NCI-H2107 treated with DMSO at 0.1 percent for 48 hours (cell line): ENCODE measurements at regions not wholly inside any gene's neighbourhood (a gene's known extent, or its start where the extent isn't known, plus 50 kb on each side); places are given as distances from the start of the nearest gene placed in this dataset.

Experiments used
- DNase-seq: peaks from one replicate; lab custom pipeline; 2025; ENCODE audit not compliant: unreplicated experiment; lab: John Stamatoyannopoulos, UW

GRCh38 chr6:167437888-167438484, 113.1 kb downstream of the TTLL2 start:
- DNase-seq: no peak

- peak; percentile 63 for DNase-seq
Measured at GRCh38 chr6:167441715-167442206, 116.9 kb downstream of the TTLL2 start.

GRCh38 chr6:167442245-167442644, 117.4 kb downstream of the TTLL2 start:
- DNase-seq: peak; percentile 60

GRCh38 chr6:167442796-167443680, 118.2 kb downstream of the TTLL2 start:
- DNase-seq: no peak

GRCh38 chr6:167444602-167445346, 119.9 kb downstream of the TTLL2 start:
- no peak for DNase-seq

- no peak for DNase-seq
Measured at GRCh38 chr6:167445568-167445967, 120.7 kb downstream of the TTLL2 start.

GRCh38 chr6:167446046-167446445, 121.2 kb downstream of the TTLL2 start:
- DNase-seq: no peak

GRCh38 chr6:167446971-167447370, 122.1 kb downstream of the TTLL2 start:
- DNase-seq: no peak

- no peak for DNase-seq
Measured at GRCh38 chr6:167448378-167448777, 123.5 kb downstream of the TTLL2 start.

GRCh38 chr6:167449094-167449861, 124.4 kb downstream of the TTLL2 start:
- no peak for DNase-seq

- peak; percentile 28 for DNase-seq
Measured at GRCh38 chr6:167450626-167451025, 125.7 kb downstream of the TTLL2 start.

GRCh38 chr6:167452338-167453081, 127.6 kb downstream of the TTLL2 start:
- DNase-seq: no peak

- DNase-seq: no peak
Measured at GRCh38 chr6:167453082-167453446, 128.2 kb downstream of the TTLL2 start.

GRCh38 chr6:167454003-167454402, 129.1 kb downstream of the TTLL2 start:
- no peak for DNase-seq

- DNase-seq: no peak
Measured at GRCh38 chr6:167455371-167455770, 130.5 kb downstream of the TTLL2 start.

GRCh38 chr6:167462514-167463312, 137.8 kb downstream of the TTLL2 start:
- no peak for DNase-seq

GRCh38 chr6:167464177-167464576, 139.3 kb downstream of the TTLL2 start:
- no peak for DNase-seq

GRCh38 chr6:167465482-167465881, 140.6 kb downstream of the TTLL2 start:
- DNase-seq: no peak

- no peak for DNase-seq
Measured at GRCh38 chr6:167467282-167467681, 142.4 kb downstream of the TTLL2 start.
